ENCODE measurements at regions not wholly inside any gene's neighbourhood (a gene's known extent, or its start where the extent isn't known, plus 50 kb on each side); places are given as distances from the start of the nearest gene placed in this dataset.
A peak's percentile ranks its signal among the peaks of the same experiment; 100 is the strongest.

DNA sequence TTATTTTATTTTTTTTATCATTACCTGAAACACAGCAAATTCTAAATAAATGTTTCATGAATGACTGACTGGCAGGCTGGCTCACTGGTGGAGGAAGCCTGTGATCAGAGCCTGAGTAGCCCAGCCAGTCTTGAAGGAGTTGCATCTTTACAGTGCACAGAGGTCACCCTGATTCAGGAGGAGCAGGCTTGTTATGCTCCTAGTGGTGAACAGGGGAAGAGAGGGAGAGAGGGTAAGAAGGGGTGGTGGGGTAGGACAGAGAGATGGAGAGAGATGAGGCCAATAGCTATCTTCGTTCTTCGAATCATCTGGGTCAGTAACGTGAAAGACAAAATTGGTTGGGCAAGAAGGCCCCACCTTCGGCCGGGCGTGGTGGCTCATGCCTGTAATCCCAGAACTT is 202.6 kb upstream of the MCTP2 start:
- Histone ChIP-seq H3K27me3 (ENCODE audit: control insufficient read depth in 1 of 2, insufficient read depth in 2 of 2, low read length in 2 of 2) (no peaks in the 10 kb centered on the region), H3K4me3 (ENCODE audit: low read depth in 1 of 2, low read length in 2 of 2) (no peak overlapping the region), H3K4me1 (ENCODE audit: insufficient read depth, low read length) (peaks cover 66% of the 10 kb centered on the region), H3K27ac (ENCODE audit: low read depth, low read length) (peak overlapping the region; percentile 35), H3K9me3 (ENCODE audit: low read length) (no peaks in the 10 kb centered on the region), H3K9ac (ENCODE audit: low read length) (no peak overlapping the region), H3K36me3 (ENCODE audit: insufficient read depth, low read length) (no peaks in the 10 kb centered on the region)

DNA sequence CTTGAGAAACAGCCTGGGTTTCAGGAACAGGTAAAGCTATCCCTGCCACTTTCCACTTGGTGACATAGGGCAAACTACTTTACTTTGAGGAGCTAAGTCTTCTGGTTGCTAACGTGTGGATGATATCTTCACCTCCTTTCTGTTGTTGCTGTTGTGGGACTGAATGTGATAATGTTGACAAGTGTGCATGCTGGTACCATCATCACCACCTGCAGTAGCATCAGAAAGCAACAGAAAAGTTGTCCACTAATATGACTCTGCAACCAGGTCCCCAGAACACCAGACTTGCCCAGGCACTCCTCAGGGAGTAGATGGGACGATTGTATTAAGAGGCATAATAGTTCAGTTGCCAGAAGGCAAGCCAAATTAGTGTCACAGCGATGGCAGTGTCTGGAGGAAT is 203.2 kb upstream of the MCTP2 start:
- Histone ChIP-seq H3K4me1 (ENCODE audit: insufficient read depth, low read length) (peaks cover 73% of the 10 kb centered on the region), H3K27me3 (ENCODE audit: control insufficient read depth in 1 of 2, insufficient read depth in 2 of 2, low read length in 2 of 2) (no peaks in the 10 kb centered on the region), H3K27ac (ENCODE audit: low read depth, low read length) (peak overlapping the region; percentile 35)

DNA sequence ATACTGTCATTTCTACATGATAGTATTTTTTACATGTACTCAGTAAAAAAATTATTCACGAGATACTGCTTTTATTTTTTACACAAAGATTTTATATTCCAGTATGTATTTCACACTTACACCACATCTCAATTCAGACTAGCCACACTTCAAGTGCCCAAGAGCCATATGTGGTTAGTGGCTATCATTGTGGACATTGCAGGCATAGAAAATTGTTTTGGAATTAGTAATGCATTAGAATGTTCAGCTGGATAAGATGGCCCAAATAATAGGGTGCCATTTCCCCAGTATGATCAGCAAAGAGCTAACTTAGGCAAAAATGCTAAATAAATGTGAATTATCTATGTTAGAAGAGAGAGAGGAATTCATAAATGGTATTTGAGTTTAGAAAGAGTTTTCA is 203.8 kb upstream of the MCTP2 start:
- Histone ChIP-seq H3K27me3 (ENCODE audit: control insufficient read depth in 1 of 2, insufficient read depth in 2 of 2, low read length in 2 of 2) (no peaks in the 10 kb centered on the region), H3K9me3 (ENCODE audit: low read length) (no peaks in the 10 kb centered on the region), H3K4me3 (ENCODE audit: low read depth in 1 of 2, low read length in 2 of 2) (no peak overlapping the region), H3K9ac (ENCODE audit: low read length) (no peak overlapping the region), H3K27ac (ENCODE audit: low read depth, low read length) (peak overlapping the region; percentile 35), H3K4me1 (ENCODE audit: insufficient read depth, low read length) (peaks cover 78% of the 10 kb centered on the region), H3K36me3 (ENCODE audit: insufficient read depth, low read length) (no peaks in the 10 kb centered on the region)

More for the DNA sequence above, 203.2 kb upstream of the MCTP2 start:
- H3K36me3 ChIP-seq (ENCODE audit: insufficient read depth, low read length): no peaks in the 10 kb centered on the region
- H3K4me3 ChIP-seq (ENCODE audit: low read depth in 1 of 2, low read length in 2 of 2): no peak overlapping the region
- no peaks in the 10 kb centered on the region for H3K9me3 ChIP-seq (ENCODE audit: low read length)
- H3K9ac ChIP-seq (ENCODE audit: low read length): no peak overlapping the region

DNA sequence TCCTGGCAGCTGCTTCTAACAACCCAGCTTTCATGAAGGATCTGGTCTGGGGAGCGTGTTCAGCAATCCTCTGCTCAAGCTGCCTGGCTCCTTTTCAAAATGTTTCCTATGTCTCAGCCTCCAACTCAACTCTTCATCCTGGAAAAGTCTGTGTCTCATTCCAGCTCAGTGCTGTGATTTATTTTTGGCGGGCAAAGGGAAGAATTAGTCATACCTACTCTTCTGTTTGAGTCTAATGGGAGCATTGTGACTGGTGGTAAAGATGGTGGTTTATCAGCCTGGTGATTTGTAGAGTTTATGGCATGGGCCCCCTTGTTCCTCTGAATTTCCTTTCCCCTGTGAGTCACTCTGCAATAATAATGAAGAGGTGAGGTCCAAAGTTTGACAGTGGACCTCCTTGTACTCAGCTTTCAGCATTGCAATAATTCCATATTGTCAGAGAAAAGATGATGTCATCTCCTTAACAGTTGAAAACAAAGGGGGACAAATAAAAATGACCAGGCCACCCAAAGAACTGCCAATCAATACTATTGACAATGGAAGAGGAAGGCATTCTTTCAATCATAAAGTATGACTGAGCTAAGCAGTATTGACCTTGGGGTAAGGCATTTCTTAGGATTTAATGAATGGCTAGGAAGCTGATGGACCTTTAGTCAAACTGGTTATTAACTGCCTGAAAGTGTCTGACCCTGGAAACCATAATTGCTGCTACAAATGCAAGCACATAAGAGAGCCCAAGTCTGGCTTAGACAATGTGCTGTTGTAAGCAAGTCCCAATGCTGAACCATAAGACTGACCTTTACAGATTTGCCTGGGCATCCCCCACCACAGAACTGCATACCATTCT is 204.7 kb upstream of the MCTP2 start:
- no peak overlapping the region for H3K9ac ChIP-seq (ENCODE audit: low read length)
- no peaks in the 10 kb centered on the region for H3K9me3 ChIP-seq (ENCODE audit: low read length)
- H3K4me3 ChIP-seq (ENCODE audit: low read depth in 1 of 2, low read length in 2 of 2): no peak overlapping the region
- H3K27ac ChIP-seq (ENCODE audit: low read depth, low read length): peak overlapping the region; percentile 75
- H3K27me3 ChIP-seq (ENCODE audit: control insufficient read depth in 1 of 2, insufficient read depth in 2 of 2, low read length in 2 of 2): no peaks in the 10 kb centered on the region
- H3K36me3 ChIP-seq (ENCODE audit: insufficient read depth, low read length): no peaks in the 10 kb centered on the region
- H3K4me1 ChIP-seq (ENCODE audit: insufficient read depth, low read length): peaks cover 84% of the 10 kb centered on the region

DNA sequence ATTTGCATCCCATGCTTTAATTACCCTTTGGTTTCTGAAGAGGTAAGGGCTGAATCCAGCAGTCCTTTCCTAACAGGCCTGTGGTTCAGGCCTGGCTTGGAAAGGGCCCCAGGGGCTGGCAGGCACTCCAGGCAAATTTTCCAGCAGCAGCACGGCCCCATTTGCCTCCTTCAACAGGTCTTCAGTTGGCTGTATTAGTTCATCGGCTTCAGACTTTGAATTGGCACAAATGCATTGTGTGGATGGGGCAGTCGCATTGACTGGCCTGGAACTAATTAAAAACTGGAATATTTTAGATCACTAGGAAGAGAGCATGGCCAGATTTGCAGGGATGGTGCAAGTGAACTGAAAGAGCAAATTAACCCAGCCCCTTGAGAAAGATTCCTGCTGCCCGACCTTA is 207.8 kb upstream of the MCTP2 start:
- H3K36me3 ChIP-seq (ENCODE audit: insufficient read depth, low read length): no peaks in the 10 kb centered on the region
- H3K4me3 ChIP-seq (ENCODE audit: low read depth in 1 of 2, low read length in 2 of 2): no peak overlapping the region
- peaks cover 71% of the 10 kb centered on the region for H3K4me1 ChIP-seq (ENCODE audit: insufficient read depth, low read length)
- no peak overlapping the region for H3K9ac ChIP-seq (ENCODE audit: low read length)
- no peaks in the 10 kb centered on the region for H3K9me3 ChIP-seq (ENCODE audit: low read length)
- H3K27ac ChIP-seq (ENCODE audit: low read depth, low read length): peak overlapping the region; percentile 45
- H3K27me3 ChIP-seq (ENCODE audit: control insufficient read depth in 1 of 2, insufficient read depth in 2 of 2, low read length in 2 of 2): no peaks in the 10 kb centered on the region

DNA sequence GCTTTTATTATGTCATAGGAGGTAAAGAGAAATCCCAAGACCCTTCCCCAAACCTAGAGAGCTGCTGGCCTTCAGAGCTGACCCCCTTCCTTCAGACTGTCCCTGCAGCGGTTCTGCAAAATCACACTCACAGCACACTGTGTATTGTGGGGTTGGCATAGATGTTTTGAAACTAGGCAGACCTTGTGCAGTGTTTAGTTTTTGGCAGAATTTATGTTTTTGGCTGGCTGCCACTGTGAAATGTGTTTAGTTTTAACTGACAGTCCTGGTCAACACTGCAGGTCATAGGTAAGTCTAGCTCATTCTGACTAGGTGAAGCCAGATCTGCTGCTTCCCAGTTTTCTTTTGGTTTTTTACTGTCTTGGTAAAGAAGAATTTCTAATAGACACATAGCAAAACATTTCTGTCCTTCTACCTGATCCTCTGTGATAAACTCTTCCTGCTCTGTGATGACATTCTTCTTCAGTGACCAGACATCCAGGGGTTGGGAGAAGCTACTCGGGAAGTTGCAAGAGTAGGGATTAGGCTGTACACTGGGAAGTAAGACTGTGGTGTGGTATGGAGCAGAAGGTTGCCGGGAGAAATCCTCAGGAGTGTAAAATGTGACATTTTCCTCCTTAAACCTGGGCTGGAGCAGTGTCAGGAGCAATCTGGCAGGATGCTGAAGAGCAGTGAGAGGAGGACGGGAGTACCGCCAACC is 209.6 kb upstream of the MCTP2 start:
- peak overlapping the region in 1 of 2 donors; percentile 26 for H3K4me3 ChIP-seq (ENCODE audit: low read depth in 1 of 2, low read length in 2 of 2)
- H3K36me3 ChIP-seq (ENCODE audit: insufficient read depth, low read length): no peaks in the 10 kb centered on the region
- peak overlapping the region; percentile 79 for H3K27ac ChIP-seq (ENCODE audit: low read depth, low read length)
- H3K9me3 ChIP-seq (ENCODE audit: low read length): no peaks in the 10 kb centered on the region
- no peak overlapping the region for H3K9ac ChIP-seq (ENCODE audit: low read length)
- H3K4me1 ChIP-seq (ENCODE audit: insufficient read depth, low read length): peaks cover 55% of the 10 kb centered on the region
- H3K27me3 ChIP-seq (ENCODE audit: control insufficient read depth in 1 of 2, insufficient read depth in 2 of 2, low read length in 2 of 2): no peaks in the 10 kb centered on the region

DNA sequence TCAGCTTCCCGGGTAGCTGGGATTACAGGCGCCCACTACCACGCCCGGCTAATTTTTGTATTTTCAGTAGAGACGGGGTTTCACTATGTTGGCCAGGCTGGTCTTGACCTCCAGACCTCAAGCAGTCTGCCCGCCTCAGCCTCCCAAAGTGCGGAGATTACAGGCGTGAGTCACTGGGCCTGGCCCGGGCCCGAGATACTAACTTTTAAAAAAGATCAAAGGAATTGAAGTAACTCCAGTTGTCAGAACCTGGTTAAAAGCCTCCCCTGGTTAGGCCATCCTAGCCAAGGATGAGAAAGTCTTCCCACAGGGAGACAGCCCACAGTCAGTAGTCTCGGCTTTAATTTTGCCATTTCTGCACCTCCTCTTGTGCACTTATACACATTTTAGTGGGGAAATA is 212.3 kb upstream of the MCTP2 start:
- Histone ChIP-seq H3K36me3 (ENCODE audit: insufficient read depth, low read length) (no peaks in the 10 kb centered on the region), H3K9ac (ENCODE audit: low read length) (no peak overlapping the region), H3K4me1 (ENCODE audit: insufficient read depth, low read length) (peaks cover 41% of the 10 kb centered on the region), H3K27ac (ENCODE audit: low read depth, low read length) (no peak overlapping the region), H3K4me3 (ENCODE audit: low read depth in 1 of 2, low read length in 2 of 2) (no peak overlapping the region), H3K9me3 (ENCODE audit: low read length) (no peaks in the 10 kb centered on the region), H3K27me3 (ENCODE audit: control insufficient read depth in 1 of 2, insufficient read depth in 2 of 2, low read length in 2 of 2) (no peaks in the 10 kb centered on the region)

DNA sequence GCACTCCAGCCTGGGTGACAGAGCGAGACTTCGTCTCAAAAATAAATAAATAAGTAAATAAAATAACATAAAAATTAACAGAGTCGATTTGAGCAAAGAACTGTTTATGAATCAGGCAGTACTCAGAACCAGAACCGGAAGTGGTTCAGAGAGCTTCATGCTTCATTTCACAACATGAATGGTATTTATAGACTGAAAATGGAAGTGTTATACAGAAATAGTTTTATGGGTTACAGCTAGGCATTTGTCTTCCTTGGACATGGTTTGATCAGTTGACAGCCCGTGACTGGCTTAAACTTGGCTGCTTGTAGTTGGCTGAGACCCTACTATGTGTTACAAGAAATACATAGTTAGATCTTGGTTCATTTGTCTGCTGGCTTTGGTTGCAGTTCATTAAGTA is 216.0 kb upstream of the MCTP2 start:
- peaks cover 5% of the 10 kb centered on the region for H3K4me1 ChIP-seq (ENCODE audit: insufficient read depth, low read length)
- no peak overlapping the region for H3K4me3 ChIP-seq (ENCODE audit: low read depth in 1 of 2, low read length in 2 of 2)
- H3K27ac ChIP-seq (ENCODE audit: low read depth, low read length): no peak overlapping the region
- no peaks in the 10 kb centered on the region for H3K27me3 ChIP-seq (ENCODE audit: control insufficient read depth in 1 of 2, insufficient read depth in 2 of 2, low read length in 2 of 2)
- H3K36me3 ChIP-seq (ENCODE audit: insufficient read depth, low read length): no peaks in the 10 kb centered on the region
- no peaks in the 10 kb centered on the region for H3K9me3 ChIP-seq (ENCODE audit: low read length)
- H3K9ac ChIP-seq (ENCODE audit: low read length): no peak overlapping the region

DNA sequence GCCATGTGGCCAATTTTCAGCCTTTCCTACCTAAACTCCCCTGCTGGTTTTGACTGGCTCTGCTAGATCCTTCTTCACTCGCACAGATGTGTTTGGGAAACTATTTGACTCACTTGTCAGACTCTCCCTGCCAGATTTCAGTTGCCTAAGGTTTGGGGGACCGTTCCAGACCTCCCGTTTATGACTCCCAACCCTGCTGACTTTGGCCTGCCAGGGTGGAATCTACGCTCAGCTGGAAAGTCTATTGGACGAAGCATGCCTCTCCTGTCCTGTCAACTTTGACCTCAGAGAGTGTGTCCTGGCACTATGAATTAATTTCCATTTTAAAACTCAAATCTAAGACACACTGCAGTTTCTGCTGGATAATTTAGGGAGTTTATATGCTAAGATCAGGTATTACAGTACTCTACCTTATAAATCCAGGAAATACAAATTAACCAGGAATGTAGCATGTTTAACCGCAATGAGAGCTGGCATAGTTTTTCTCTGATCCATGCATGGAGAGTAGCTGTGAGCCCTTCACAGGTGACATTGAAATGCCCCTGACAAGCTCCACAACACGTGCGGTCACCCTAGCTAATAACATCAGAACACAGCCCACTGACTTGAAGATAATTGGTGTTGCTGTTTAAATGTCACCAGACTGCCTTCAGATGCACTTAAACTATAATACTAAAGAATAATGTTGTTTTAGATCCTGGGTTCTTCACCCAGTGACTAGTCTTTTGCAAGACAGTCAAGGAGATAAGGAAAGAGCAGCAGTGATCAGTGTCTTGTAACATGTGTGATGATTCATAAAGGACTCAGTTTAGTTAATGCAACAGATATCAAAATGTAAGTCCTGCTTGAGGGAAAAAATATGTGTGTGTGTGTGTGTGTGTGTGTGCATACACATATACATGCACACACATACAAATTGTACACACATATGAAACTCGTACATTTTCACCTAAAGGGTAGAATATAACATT is 223.0 kb upstream of the MCTP2 start:
- H3K36me3 ChIP-seq (ENCODE audit: insufficient read depth, low read length): no peaks in the 10 kb centered on the region
- H3K27ac ChIP-seq (ENCODE audit: low read depth, low read length): no peak overlapping the region
- H3K9ac ChIP-seq (ENCODE audit: low read length): no peak overlapping the region

DNA sequence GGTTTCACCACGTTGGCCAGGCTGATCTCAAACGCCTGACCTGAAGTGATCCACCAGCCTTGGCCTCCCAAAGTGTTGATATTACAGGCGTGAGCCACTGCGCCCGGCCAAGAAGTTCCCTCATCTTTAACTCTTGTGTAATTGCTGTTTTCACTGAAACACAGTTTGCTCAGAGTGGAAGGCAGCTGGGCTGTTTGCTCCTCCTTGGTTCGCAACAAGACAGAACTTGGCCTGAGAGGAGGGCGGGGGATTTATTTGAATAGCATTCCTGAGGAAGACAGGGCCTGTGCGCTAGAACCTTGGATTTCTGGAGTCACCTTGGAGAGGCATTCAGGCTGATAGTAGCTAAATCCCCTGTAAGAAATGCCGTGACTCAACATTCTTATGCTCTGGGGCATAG is 226.7 kb upstream of the MCTP2 start:
- no peaks in the 10 kb centered on the region for H3K27me3 ChIP-seq (ENCODE audit: control insufficient read depth in 1 of 2, insufficient read depth in 2 of 2, low read length in 2 of 2)
- H3K9ac ChIP-seq (ENCODE audit: low read length): no peak overlapping the region
- H3K36me3 ChIP-seq (ENCODE audit: insufficient read depth, low read length): no peaks in the 10 kb centered on the region
- H3K4me3 ChIP-seq (ENCODE audit: low read depth in 1 of 2, low read length in 2 of 2): no peak overlapping the region
- H3K27ac ChIP-seq (ENCODE audit: low read depth, low read length): peak overlapping the region; percentile 76
- no peaks in the 10 kb centered on the region for H3K9me3 ChIP-seq (ENCODE audit: low read length)
- H3K4me1 ChIP-seq (ENCODE audit: insufficient read depth, low read length): peaks cover 12% of the 10 kb centered on the region

More for the DNA sequence above, 223.0 kb upstream of the MCTP2 start:
- Histone ChIP-seq H3K27me3 (ENCODE audit: control insufficient read depth in 1 of 2, insufficient read depth in 2 of 2, low read length in 2 of 2) (no peaks in the 10 kb centered on the region), H3K9me3 (ENCODE audit: low read length) (no peaks in the 10 kb centered on the region), H3K4me1 (ENCODE audit: insufficient read depth, low read length) (peaks cover 12% of the 10 kb centered on the region), H3K4me3 (ENCODE audit: low read depth in 1 of 2, low read length in 2 of 2) (no peak overlapping the region)

DNA sequence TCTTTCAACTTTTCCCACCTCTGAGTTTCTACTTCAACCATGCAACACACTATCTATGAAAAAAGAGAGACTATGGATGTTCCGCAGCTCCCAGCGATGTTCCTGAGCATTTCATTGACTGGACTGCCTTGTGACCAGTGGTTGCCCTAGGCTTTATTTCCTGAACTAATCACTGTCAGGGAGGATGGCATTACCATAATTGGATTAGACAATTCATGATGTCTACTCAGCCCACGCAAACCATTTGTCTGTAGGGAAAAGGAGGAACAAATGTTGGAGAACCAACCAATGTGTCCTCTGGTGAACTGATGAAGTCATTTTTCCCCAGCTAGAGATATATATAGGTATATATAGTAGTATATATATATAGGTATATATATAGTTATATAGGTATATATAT is 229.3 kb upstream of the MCTP2 start:
- no peaks in the 10 kb centered on the region for H3K36me3 ChIP-seq (ENCODE audit: insufficient read depth, low read length)
- no peaks in the 10 kb centered on the region for H3K9me3 ChIP-seq (ENCODE audit: low read length)
- no peaks in the 10 kb centered on the region for H3K27me3 ChIP-seq (ENCODE audit: control insufficient read depth in 1 of 2, insufficient read depth in 2 of 2, low read length in 2 of 2)
- H3K4me1 ChIP-seq (ENCODE audit: insufficient read depth, low read length): peaks cover 12% of the 10 kb centered on the region
- H3K4me3 ChIP-seq (ENCODE audit: low read depth in 1 of 2, low read length in 2 of 2): no peak overlapping the region
- H3K27ac ChIP-seq (ENCODE audit: low read depth, low read length): no peak overlapping the region
- no peak overlapping the region for H3K9ac ChIP-seq (ENCODE audit: low read length)

All from muscle layer of colon (tissue), 2 donors.